DMS114 treated with DMSO at 0.1 percent for 48 hours (cell line): ENCODE measurements at regions not wholly inside any gene's neighbourhood (a gene's known extent, or its start where the extent isn't known, plus 50 kb on each side); places are given as distances from the start of the nearest gene placed in this dataset.

Experiments used
- DNase-seq: peaks from one replicate; lab custom pipeline; 2025; ENCODE audit not compliant: unreplicated experiment; lab: John Stamatoyannopoulos, UW

- no peak for DNase-seq
These were observed 703.2 kb upstream of the CCDC54 start for GRCh38 chr3:106673926-106674569.

DNA sequence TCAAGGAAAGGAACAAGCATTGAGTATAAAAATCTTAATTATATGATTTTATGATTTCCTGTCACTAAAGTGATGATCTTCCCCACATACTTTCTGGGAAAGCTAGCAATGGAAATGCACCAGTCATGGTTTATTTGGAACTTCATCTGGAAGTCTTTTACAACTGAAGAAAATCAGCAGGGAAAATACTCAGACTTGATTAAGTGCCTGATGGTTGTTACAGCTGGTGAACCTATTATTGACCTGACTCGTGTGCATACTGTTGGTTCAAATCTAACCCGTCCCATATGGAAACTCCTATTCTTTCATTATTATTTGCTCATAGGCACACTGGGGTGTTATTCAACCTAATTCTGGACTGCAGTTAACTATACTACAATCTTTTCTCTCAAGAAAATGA, 701.8 kb upstream of the CCDC54 start:
- no peak for DNase-seq

DNA sequence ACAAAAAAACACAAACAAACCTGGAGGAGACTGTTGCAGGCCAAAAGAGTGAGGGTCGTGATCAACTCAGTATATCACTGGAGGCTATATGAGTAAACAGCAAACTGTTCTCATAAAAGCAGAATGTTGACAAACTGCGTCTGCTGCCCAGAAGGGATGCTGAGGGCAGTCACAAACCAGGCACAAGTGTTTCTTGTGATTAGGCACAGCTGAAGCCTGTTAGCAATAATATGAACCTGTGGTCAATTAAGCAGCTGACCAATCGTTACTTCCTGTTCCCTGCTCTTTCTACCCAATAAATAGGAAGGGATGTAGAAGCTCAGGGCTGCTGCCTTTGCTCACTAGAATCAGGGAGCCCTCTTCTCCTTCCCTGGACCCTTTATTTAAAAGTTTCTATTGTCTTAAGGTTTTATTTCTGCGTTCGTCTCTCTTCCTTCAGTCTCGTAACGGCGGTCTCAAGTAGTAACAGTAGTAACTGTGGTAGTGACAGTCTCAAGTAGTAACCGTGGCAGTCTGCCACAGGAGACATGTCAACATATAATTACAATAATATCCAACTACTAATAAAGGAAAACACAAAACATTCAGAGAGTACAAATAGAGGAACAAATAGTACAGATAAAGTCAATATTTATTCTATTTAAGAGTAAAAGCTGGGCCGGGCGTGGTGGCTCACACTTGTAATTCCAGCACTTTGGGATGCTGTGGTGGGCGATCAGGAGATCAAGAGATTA, 698.4 kb upstream of the CCDC54 start:
- DNase-seq, result no peak

DNA sequence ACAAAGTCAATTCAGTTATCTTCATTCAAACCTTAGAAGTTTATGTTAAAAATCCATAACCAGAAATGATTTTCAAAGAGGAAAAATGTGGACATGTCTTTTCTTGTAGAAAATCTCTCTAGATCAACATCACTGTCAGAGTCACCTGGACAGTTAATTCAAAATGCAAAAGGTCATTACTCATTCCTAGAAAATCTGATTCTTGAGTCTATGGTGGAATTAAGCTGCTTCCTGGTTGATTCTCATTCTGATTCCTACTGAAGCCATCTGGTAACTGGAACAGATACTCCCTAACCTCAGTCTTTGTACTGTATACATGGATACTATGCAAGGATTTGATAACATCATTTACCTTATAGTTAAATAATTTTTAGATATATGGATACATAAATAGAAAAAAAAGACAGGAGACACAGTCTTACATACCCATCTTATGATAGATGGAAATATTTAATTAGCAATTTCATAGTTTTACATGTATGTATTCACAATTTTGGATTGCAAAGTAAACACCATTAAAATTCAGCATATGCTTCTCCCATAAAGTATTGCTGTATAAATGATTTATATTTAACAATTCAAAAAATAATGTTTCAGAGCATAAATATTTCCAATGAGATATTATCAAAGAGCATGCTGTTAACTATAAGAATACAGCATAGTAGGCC, 693.2 kb upstream of the CCDC54 start:
- DNase-seq, result no peak

DNA sequence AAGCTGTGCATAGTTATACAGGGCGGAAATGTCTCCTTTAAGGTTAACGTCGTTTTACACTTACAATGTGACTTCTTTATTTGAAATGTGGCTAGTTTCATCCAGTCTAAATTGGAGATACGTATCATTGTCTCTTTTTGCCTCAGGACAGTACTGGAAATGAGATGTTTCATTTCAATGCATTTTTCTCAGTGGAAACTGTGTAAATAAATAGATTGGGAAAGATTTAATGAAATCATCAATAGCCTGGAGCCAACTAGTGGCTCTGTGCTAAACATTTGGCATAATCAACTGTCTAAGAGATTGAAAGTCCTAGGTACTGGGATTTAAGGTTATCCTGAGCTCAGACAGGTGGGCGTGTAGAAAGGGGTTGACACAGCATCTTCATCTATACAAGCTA, 691.5 kb upstream of the CCDC54 start:
- no peak for DNase-seq

GRCh38 chr3:106687905-106688304, 689.3 kb upstream of the CCDC54 start:
- no peak for DNase-seq

DNA sequence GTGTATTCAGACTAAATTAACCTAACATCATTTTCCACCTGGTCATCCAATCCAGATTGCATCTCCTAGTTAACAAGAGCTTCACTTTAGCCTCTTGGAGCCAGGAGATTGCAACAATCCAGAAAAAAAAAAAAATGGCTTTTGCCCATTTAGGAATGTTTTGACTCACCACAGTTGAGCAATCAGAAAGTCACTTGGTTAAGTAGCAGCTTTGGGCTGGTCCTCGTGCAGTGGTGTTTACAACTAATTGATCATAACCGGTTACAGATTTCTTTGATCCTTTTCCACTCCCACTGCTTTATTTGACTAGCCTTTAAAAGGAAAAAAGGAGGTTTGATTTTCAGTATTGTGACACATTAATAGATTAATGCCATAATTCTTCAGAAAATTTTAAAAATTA, 688.8 kb upstream of the CCDC54 start:
- DNase-seq, result no peak

GRCh38 chr3:106691476-106691875, 685.8 kb upstream of the CCDC54 start:
- no peak for DNase-seq

DNA sequence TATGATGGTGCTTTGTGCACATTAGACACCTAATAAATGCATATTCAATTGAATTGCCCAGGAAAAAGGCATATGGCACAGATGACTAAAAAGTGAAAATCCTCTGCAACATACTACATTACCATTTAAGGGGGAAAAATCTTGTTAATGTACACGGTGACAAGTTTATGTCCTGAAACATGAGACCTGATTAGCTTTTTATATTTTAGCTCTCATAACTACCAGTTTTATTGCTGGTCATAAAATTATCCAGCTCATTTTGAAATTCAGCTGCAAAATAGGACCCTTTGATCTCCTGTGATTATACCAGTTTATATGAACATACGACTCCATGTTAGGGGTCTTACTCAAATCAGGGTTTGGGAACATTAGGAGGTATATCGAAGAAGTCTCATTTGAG, 684.6 kb upstream of the CCDC54 start:
- no peak for DNase-seq

- DNase-seq, result no peak
These were observed 678.1 kb upstream of the CCDC54 start for GRCh38 chr3:106699122-106699521.

DNA sequence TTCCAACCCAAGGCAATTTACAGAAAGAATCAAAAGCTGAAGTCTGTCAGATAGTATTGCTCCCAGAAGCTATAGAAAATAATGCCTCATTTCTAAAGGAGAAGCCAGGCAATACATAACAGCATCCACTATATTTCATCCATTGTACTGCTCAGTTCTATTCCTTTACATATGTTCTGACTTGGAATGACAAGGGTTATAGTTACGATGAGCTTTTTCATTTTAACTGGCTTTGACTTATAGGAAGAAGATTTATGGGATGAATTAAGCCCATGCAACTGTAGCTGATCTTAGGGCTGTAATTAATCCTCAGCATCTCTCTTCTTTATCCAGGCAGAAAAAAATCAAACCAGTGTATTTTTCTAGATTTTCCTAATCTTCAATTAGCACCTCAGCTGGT, 676.3 kb upstream of the CCDC54 start:
- no peak for DNase-seq

- DNase-seq, result no peak
These were observed 673.7 kb upstream of the CCDC54 start for GRCh38 chr3:106703524-106703923.

DNA sequence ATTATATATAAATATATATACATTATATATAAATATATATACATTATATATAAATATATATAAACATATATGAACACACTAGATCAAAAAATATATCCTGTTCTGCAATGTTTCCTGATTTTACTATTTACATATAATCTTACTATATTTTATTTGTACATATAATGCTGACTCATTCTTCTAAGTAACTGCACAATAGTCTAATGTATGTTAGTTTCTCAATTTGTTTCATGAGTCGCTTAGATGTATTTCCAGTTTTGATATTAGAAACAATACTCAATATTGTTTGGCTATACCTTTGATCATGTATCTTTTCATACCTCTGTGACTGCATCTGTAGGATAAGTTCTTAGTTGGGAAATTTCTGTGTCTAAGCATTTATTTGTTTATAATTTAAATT, 669.9 kb upstream of the CCDC54 start:
- DNase-seq, result no peak

- DNase-seq, result no peak
These were observed 666.6 kb upstream of the CCDC54 start for GRCh38 chr3:106710596-106710995.

DNA sequence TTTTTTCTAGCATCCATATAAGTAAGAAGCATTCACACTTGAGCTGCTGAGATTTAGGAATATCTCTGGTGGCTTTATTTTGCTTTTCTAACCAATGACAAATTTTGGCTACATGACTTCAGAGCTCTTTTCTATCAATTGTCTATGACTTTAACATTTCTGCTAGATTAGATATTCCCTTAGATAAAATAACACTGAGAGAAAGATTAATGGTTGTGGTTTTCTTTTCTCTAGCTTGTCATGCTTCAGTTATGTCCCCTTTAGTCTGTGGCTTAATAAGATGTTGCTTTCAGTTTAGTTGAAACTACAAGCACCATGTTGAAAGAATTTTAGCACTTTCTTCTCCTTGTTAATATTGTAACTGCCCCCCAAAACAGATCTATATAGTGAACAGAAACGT, 665.6 kb upstream of the CCDC54 start:
- no peak for DNase-seq

- DNase-seq, result no peak
These were observed 662.8 kb upstream of the CCDC54 start for GRCh38 chr3:106714400-106714799.

DNA sequence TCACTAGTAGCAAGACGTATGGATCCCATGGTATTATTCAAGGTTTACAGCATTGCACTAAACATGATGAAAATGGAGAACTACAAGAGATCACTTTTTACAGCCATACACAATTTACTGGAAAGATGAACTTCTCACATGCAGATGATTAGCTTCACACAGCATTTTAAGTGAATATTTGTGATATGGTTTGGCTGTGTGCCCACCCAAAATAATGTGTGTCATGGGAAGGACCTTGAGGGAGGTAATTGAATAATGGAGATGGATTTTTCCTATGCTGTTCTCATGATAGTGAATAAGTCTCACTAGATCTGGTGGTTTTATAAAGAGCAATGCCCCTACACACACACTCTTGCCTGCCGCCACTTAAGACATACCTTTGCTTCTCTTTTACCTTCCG, 662.0 kb upstream of the CCDC54 start:
- no peak for DNase-seq

DNA sequence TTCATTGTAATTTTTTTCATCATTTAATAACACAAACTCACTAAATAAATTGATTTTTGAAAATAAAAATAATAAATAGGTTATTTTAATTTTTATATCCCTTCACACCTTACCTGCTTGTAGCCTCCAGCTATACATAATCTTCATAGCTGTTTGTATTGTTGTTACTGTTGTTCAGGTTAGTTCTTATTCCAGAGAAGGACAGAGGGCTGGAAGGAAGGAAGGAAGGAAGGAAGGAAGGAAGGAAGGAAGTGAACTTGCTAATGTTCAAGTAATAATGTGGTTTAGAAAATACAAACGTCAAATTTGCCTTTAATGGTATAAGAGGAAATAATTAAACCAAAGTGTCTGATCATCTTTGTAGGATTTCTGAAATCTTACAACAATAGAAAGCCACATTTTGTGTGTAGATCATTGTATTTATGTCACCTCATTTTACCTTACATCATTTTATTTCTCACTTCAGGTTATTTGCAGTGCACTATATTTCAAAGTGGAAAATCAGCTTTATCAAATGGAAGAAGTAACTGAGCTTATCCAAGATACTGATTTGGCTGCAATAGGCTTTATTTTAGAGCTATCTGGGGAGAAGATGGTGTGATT, 660.0 kb upstream of the CCDC54 start:
- no peak for DNase-seq

DNA sequence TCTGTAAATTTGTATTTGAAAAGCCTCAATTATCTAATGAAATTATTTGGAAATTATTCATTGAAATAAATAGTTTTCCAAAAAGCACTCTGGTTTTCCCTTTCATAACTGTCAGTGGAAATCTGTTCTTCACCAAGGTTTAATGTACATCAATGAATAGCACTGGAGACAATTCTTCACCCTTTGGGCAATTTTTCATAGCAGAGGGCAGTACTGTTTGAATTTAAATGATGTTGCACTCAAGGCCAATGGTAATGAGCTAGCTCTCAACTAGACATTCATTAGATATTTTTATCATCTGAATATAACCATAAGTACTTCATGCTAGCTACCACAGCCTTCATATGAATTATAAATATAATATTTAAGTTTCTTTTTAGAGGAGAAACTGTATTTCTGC, 658.2 kb upstream of the CCDC54 start:
- no peak for DNase-seq

DNA sequence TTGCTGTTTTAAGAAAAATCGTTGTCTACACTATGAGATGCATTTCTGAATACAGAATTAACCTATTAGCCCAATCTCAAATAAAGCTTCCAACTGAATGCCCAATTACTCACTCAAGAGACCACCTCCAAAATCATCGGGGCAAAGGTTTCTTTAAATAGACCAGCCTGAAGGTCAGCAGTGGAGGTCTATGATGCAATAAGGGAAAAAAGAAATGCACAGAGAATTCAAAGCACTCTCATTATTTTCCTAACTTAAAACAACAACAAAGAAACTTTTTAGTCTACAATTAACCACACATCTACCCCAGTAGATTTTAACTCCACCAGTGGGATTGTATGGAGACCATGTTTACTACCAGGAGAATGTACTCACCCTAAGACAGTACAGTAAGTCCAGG, 657.7 kb upstream of the CCDC54 start:
- DNase-seq, result no peak

DNA sequence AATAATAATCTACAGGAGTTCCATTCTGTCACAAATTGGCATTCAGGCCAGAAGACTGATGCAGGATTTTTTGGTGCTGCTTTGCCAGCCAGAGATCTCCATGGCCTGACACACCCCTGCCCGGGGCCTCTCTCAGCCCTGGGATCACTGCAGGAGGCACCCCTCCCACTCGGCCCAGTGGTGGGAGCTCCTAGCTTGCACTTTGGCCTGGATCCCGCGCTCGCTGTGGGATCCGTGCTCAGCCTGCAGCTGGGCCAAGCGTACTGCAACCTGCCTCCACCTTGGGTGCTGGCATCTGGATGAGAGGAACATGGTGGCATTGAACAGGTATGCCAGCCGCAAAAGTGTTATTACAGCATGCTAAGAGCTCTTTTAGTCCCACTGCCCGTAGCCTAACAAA, 656.7 kb upstream of the CCDC54 start:
- DNase-seq, result no peak

GRCh38 chr3:106725566-106725965, 651.7 kb upstream of the CCDC54 start:
- DNase-seq, result no peak
